T-helper 2 cell treated with Interferon-gamma antibody and Interleukin-4, amounts not matched to agents 100 ng/mL and 5 ng/mL, for 36 hours (primary cell): ENCODE measurements at regions not wholly inside any gene's neighbourhood (a gene's known extent, or its start where the extent isn't known, plus 50 kb on each side); places are given as distances from the start of the nearest gene placed in this dataset.

ENCODE experiments used
- intact Hi-C: fragments of 100-400 bp; cut with micrococcal nuclease; formaldehyde crosslinking; loops from one replicate; pipeline ENCODE4 v1.15.1; 2023

GRCh38 chr2:118475622-118476205 is 371.7 kb downstream of the EN1 start:
- intact Hi-C loops, result no loop called here

GRCh38 chr2:118474541-118474920 is 372.9 kb downstream of the EN1 start:
- intact Hi-C loops, result no loop called here

DNA sequence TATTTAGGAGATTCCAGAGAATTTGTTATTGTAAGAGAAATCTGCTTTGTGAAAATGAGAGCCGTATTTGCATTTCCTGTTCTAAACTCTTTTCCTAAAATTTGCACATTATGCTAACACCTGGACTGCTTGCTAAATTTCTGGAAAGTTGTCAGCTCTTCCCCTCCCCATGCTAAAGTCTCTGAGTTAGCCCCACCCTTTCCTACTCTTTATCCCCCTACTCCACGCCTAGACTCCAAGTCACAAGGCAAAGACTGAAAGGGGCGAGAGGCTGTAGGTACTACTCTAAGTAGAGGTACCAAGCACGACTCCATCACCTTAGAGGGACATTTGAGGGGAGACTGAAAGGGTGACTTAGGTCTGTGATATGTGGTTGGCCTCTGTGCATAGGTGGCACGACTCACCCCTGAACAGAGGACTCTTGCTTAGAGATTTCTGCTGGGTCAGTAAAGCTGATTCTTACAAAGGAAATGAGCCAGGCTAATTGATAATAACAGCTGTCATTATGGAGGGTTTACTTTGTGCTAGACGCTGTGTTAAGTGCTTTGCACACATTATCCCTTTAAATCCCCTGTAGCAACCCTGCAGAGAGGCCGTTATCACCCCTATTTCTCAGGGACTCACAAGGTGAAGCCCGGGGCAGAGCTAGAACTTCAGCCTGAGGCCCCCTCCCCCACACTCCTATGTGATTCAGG is 373.5 kb downstream of the EN1 start:
- intact Hi-C loops, result no loop called here

DNA sequence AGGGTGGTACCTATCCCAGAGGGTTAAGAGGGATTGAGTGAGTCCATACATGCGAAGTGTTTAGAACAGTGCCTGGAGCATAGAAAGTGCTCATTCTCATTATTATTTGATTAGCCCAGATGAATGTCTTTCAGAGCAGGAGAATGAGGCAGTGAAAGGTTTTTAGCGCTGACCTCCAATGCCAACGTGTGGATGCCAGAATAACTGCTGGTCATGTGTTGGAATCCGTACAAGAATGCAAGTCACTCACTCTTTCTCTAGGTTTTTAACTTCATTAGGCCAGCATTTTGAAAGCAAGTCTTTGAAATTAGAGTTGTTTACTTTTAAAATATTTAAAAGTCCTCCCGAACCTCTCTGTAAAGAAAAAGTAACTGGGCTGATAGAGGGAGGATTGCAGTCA is 374.2 kb downstream of the EN1 start:
- intact Hi-C loops, result no loop called here

DNA sequence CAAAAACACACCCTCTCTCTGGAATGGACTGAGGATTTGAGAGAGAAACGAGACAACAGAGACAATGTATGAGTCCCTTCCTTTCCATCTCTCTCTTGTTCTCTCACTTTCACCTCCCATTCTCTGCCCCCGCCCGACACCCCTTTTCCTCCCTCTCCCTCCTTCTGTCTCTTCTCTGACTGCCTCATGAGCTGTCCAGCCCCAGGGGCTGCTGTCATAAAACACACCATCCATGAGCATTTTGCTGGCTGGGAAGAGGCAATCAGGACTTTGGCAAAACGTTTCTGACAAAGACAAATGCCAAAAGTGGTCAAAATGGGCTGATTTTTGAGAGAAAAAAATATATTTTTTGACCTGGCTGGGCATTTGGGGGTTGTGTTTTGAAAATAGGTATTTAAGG is 377.2 kb downstream of the EN1 start:
- intact Hi-C loops, result no loop called here

- intact Hi-C loops, result no loop called here
Observed at GRCh38 chr2:118469103-118469502, 378.3 kb downstream of the EN1 start.

- intact Hi-C loops, result no loop called here
Observed at GRCh38 chr2:118464546-118465265, 376.4 kb downstream of the INSIG2 start.

GRCh38 chr2:118464046-118464445 is 375.8 kb downstream of the INSIG2 start:
- intact Hi-C loops, result no loop called here

DNA sequence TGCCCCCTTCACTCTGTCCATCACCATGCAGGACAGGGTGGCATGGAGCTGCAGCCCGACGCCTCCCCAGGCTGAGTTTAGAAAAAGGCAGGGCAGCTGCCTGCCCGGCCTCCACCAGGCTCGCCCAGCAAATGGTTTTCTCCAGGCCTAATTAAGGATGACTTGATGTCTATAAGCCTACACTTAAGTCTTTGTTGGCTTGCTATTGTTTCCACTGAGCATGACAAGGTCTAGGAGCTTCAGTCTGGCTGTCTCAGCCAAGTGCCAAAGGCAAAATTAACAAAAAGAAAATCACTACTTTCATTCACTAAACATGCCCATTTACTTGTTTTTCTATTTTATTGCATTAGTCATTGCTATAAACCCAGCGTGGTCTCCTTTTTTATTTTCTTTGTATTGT is 372.2 kb downstream of the INSIG2 start:
- intact Hi-C loops, result no loop called here

DNA sequence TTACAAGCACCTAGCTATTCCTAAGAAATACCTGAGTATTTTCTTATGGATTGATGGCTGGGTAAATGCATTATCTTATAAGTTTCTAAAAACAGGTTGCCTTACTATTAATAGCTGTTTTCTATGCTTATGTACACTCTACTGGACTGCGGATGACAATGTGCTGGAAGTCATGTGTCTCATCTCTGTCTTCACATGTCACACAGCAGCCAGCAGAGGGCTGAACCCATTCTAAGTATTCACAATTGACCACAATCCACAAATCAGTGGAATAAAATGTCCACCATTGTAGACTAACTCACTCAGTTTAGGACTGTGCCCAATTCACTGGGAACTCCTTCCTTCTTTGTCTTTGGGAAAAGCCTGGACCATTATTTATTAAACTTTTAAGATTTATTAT is 371.2 kb downstream of the INSIG2 start:
- intact Hi-C loops, result no loop called here

- intact Hi-C loops, result no loop called here
Observed at GRCh38 chr2:118457951-118458350, 369.7 kb downstream of the INSIG2 start.

- intact Hi-C loops, result no loop called here
Observed at GRCh38 chr2:118449401-118449800, 361.1 kb downstream of the INSIG2 start.

- intact Hi-C loops, result no loop called here
Observed at GRCh38 chr2:118443596-118443995, 355.3 kb downstream of the INSIG2 start.

DNA sequence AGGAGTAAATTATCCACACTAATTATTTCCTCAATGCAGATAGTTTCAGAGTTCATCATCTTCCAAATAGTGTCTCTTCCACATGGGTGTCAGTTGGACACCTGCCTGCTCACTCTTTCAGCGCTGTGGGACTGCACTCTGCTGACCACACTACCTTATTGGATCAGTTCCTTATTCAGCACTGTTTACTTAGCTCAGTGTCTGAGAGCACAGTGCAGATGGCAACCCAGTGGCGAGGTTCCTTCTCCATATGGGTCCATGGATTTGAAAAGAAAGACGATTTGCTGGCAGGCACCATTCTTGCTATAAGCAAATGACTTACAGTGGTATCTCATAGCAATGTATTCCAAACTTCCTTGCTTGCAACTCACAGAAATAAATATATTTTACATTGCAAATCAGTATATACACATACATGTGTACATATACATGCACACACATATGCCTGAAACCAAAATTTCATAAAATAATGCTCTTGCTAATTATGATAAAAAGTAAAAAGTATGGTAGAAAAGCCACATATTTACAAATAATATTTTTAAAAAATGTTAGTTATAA is 354.8 kb downstream of the INSIG2 start:
- intact Hi-C loops, result no loop called here

GRCh38 chr2:118442046-118442445 is 353.8 kb downstream of the INSIG2 start:
- intact Hi-C loops, result no loop called here

GRCh38 chr2:118440404-118441098 is 352.3 kb downstream of the INSIG2 start:
- intact Hi-C loops, result no loop called here

DNA sequence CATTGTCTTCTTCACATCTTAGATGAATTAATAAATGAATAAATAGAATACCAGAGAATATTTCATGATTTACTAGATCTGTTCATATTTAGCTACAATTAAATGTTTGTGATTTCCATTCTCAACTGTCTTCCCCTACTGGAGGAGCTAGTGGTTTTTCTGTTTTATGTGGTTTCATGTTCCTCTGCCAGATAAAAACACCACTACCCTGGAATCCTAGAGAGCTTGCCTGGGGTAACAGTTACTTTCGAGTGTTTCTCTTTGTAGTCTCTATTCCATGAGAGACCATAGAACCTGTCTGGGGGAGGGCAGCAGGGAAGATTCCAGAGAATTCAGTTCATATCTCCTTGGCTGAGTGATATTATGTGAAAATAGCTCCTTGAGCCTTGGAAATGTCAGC is 349.2 kb downstream of the INSIG2 start:
- intact Hi-C loops, result no loop called here

DNA sequence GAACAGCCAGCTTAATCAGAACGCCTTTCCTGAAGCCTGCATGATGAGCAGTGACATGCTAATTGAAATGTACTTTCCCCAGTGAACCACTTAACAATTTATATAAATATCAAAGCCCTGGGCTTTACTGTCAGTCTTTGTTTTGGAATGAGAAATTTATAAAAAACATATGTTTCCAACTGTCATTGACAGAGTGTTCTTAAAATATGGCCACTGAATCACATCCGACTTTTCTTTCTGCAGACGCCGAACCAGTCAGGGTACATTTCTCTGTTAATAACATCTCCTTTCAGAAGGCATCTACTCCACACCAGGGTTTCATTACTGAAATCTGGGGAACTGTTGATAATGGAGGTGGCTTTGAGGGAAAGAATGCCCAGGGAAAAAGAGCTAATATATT is 343.7 kb downstream of the INSIG2 start:
- intact Hi-C loops, result no loop called here

- intact Hi-C loops, result no loop called here
Observed at GRCh38 chr2:118431586-118431985, 343.3 kb downstream of the INSIG2 start.

DNA sequence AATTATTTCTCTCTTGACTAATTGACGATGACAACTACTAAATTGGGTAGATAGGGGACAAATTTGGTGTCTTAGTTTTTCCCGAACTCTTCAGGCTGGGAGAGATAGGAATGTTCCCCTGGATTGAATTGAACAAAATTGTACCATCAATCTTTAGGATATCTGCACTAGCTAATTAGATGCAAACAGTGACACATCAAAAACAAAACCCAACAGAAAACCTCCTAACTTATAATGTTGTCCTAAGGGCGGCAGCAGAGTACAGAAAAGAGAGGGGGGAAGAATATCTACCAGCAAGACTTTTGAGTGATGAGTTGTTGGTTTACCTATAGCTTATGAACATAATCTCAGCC is 342.9 kb downstream of the INSIG2 start:
- intact Hi-C loops, result no loop called here

- intact Hi-C loops, result no loop called here
Observed at GRCh38 chr2:118430510-118431164, 342.4 kb downstream of the INSIG2 start.
